ENCODE measurements at regions not wholly inside any gene's neighbourhood (a gene's known extent, or its start where the extent isn't known, plus 50 kb on each side); places are given as distances from the start of the nearest gene placed in this dataset.

DNA sequence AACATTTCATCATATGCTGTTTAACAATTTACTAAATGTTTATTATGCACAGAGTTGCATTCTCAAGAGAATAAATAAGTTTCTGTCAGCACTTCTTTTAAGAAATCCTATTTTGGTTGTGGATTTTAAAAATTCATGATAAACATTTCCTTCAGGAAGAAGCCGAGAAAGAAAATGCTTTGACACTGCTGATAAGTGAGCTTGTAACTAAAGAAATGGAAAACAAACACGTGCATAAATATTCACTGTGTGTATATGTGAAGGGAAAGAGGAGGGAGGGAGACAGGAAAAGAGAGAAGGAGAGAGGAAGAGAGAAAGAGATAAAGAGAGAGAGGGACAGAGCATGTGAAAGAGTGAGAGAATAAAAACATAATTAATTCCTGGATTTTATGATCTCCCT is 1165.0 kb downstream of the DIAPH3 start:
- no peak for TF ChIP-seq FOXP2 (optimal IDR thresholded peaks at IDR 0.05; ENCODE audit: borderline replicate concordance, extremely low read depth, extremely low read length, insufficient read depth)
- TF ChIP-seq, protein P1, sequence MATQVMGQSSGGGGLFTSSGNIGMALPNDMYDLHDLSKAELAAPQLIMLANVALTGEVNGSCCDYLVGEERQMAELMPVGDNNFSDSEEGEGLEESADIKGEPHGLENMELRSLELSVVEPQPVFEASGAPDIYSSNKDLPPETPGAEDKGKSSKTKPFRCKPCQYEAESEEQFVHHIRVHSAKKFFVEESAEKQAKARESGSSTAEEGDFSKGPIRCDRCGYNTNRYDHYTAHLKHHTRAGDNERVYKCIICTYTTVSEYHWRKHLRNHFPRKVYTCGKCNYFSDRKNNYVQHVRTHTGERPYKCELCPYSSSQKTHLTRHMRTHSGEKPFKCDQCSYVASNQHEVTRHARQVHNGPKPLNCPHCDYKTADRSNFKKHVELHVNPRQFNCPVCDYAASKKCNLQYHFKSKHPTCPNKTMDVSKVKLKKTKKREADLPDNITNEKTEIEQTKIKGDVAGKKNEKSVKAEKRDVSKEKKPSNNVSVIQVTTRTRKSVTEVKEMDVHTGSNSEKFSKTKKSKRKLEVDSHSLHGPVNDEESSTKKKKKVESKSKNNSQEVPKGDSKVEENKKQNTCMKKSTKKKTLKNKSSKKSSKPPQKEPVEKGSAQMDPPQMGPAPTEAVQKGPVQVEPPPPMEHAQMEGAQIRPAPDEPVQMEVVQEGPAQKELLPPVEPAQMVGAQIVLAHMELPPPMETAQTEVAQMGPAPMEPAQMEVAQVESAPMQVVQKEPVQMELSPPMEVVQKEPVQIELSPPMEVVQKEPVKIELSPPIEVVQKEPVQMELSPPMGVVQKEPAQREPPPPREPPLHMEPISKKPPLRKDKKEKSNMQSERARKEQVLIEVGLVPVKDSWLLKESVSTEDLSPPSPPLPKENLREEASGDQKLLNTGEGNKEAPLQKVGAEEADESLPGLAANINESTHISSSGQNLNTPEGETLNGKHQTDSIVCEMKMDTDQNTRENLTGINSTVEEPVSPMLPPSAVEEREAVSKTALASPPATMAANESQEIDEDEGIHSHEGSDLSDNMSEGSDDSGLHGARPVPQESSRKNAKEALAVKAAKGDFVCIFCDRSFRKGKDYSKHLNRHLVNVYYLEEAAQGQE (IDR thresholded peaks at IDR 0.05; ENCODE audit: insufficient read depth in 1 of 2, low read depth in 2 of 2, low read length in 2 of 2): no peak
- no peak for TF ChIP-seq SIN3A (IDR thresholded peaks at IDR 0.05; ENCODE audit: borderline replicate concordance, insufficient read depth, low read length)
- no peak for TF ChIP-seq TAF1 (IDR thresholded peaks at IDR 0.05; ENCODE audit: borderline replicate concordance, insufficient read depth, low read length)
- TF ChIP-seq POLR2AphosphoS5 (IDR thresholded peaks at IDR 0.05; ENCODE audit: low read depth, low read length): no peak

DNA sequence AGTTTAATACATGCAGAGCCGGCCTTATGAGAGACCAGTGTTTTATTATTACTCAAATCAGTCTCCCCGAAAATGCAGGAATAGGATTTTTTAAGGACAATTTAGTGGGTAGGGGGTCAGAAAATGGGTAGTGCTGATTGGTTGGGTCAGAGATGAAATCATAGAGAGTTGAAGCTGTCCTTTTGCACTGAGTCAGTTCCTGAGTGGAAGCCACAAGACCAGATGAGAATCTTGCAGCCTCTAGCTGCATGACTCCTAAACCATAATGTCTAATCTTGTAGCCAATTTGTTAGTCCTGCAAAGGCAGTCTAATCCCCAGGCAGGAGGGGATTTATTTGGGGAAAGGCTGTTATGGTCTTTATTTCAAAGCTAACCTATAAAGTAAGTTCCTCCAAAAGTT is 1163.9 kb downstream of the DIAPH3 start:
- TF ChIP-seq POLR2AphosphoS5 (IDR thresholded peaks at IDR 0.05; ENCODE audit: low read depth, low read length) (no peak), TAF1 (IDR thresholded peaks at IDR 0.05; ENCODE audit: borderline replicate concordance, insufficient read depth, low read length) (no peak), SIN3A (IDR thresholded peaks at IDR 0.05; ENCODE audit: borderline replicate concordance, insufficient read depth, low read length) (no peak), FOXP2 (optimal IDR thresholded peaks at IDR 0.05; ENCODE audit: borderline replicate concordance, extremely low read depth, extremely low read length, insufficient read depth) (no peak)
- TF ChIP-seq, protein P1 (IDR thresholded peaks at IDR 0.05; ENCODE audit: insufficient read depth in 1 of 2, low read depth in 2 of 2, low read length in 2 of 2): no peak

DNA sequence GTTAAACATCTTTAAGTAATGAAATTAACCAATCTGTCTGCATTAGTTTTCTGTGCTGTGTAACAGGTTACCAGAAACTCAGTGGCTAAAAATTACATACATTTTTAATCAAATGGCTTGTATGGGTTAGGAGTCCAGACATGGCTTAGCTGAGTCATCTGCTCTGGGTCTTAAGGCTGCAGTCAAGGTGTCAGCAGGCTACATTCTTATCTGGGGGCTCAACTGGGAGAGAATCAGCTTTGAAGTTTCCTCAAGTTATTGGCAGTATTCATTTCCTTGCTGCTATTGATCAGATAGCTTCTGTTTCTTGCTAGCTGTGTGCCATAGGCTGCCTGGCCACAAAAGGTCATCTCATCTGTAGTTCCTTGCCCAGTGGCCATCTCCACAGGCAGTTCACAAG is 1163.0 kb downstream of the DIAPH3 start:
- TF ChIP-seq TAF1 (IDR thresholded peaks at IDR 0.05; ENCODE audit: borderline replicate concordance, insufficient read depth, low read length) (no peak), FOXP2 (optimal IDR thresholded peaks at IDR 0.05; ENCODE audit: borderline replicate concordance, extremely low read depth, extremely low read length, insufficient read depth) (no peak), SIN3A (IDR thresholded peaks at IDR 0.05; ENCODE audit: borderline replicate concordance, insufficient read depth, low read length) (no peak), POLR2AphosphoS5 (IDR thresholded peaks at IDR 0.05; ENCODE audit: low read depth, low read length) (no peak)
- TF ChIP-seq, protein P1 (IDR thresholded peaks at IDR 0.05; ENCODE audit: insufficient read depth in 1 of 2, low read depth in 2 of 2, low read length in 2 of 2): no peak

DNA sequence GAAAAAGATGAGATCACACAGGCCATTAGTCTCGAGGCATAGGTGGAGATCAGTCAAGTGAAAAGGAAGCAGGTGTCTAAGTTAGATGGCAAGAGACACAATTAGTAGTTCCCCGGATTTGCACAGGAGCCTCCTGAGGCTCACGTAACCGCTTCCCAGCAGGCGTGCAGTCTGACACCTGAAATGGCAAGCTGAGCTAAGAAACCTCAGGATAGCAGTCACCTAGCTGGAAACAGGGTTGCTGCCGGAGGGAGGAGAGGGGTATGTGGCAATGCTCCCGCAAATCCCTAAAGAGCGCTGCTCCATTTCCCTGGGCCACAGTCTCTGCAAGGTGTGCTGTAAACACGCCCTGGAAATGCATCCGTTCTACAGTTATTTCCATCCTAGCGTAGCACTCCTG is 1151.0 kb downstream of the DIAPH3 start:
- TF ChIP-seq FOXP2 (optimal IDR thresholded peaks at IDR 0.05; ENCODE audit: borderline replicate concordance, extremely low read depth, extremely low read length, insufficient read depth) (no peak), SIN3A (IDR thresholded peaks at IDR 0.05; ENCODE audit: borderline replicate concordance, insufficient read depth, low read length) (no peak), TAF1 (IDR thresholded peaks at IDR 0.05; ENCODE audit: borderline replicate concordance, insufficient read depth, low read length) (no peak), POLR2AphosphoS5 (IDR thresholded peaks at IDR 0.05; ENCODE audit: low read depth, low read length) (no peak)
- TF ChIP-seq, protein P1 (IDR thresholded peaks at IDR 0.05; ENCODE audit: insufficient read depth in 1 of 2, low read depth in 2 of 2, low read length in 2 of 2): no peak

DNA sequence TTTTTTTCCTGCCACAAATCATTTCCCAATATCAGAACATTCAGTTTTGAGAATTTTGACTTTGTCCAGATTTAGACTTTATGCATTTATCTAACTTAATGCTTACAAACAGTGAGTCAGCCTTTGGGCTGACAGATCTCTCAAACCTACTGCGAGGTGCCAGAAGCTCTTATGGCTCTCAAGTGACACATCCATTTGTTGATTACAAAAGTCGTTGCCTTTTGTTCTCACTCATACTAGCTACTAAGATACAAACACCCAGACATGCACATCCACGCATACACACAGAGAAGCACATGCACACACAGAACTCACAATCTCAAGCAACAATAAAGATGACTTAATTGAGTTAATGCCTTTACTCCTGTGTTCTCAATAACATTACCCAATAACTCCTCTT is 1147.5 kb downstream of the DIAPH3 start:
- TF ChIP-seq, protein P1 (IDR thresholded peaks at IDR 0.05; ENCODE audit: insufficient read depth in 1 of 2, low read depth in 2 of 2, low read length in 2 of 2): no peak
- TF ChIP-seq POLR2AphosphoS5 (IDR thresholded peaks at IDR 0.05; ENCODE audit: low read depth, low read length): no peak
